ENCODE measurements at regions not wholly inside any gene's neighbourhood (a gene's known extent, or its start where the extent isn't known, plus 50 kb on each side); places are given as distances from the start of the nearest gene placed in this dataset.
A peak's percentile ranks its signal among the peaks of the same experiment; 100 is the strongest.

- peaks cover 7% of the 10 kb centered on the region for H3K4me1 Mint-ChIP-seq
- H3K27me3 Mint-ChIP-seq (ENCODE audit: insufficient read depth, low read depth, poor library complexity): peaks cover 22% of the 10 kb centered on the region
- ATAC-seq: no peak
- Histone ChIP-seq H3K27me3 (ENCODE audit: insufficient read depth) (no peaks in the 10 kb centered on the region), H3K4me2 (0 out of 2 replicates have a peak overlapping the region, but pooled peaks have one; percentile 12), H3K79me2 (replicated peaks; ENCODE audit: insufficient read depth) (no peaks in the 10 kb centered on the region), H3K36me3 (ENCODE audit: insufficient read depth) (no peaks in the 10 kb centered on the region), H3K27ac (ENCODE audit: low read depth) (no peak overlapping the region), H3K9me2 (ENCODE audit: insufficient read depth) (no peaks in the 10 kb centered on the region; the same call in 1 of the 2 replicates), H3K4me3 (no peak overlapping the region), H4K20me1 (replicated peaks; ENCODE audit: insufficient read depth) (no peaks in the 10 kb centered on the region), H2AFZ (peak overlapping the region; percentile 29; the same call in 1 of the 2 replicates), H3F3A (replicated peaks; ENCODE audit: low read depth) (no peaks in the 10 kb centered on the region; the same call in 1 of the 2 replicates), H3K4me1 (ENCODE audit: insufficient read depth) (no peaks in the 10 kb centered on the region)
- no peak for DNase-seq (ENCODE audit: low spot score)
- H3K36me3 Mint-ChIP-seq (ENCODE audit: low read depth): no peaks in the 10 kb centered on the region
- no peak overlapping the region for H3K27ac Mint-ChIP-seq
- TF ChIP-seq ZNF462 (CRISPR knock-in tag; IDR thresholded peaks at IDR 0.05): no peak
- no peak for TF ChIP-seq ZNF114 (CRISPR knock-in tag; IDR thresholded peaks at IDR 0.05)
- TF ChIP-seq, protein P1, sequence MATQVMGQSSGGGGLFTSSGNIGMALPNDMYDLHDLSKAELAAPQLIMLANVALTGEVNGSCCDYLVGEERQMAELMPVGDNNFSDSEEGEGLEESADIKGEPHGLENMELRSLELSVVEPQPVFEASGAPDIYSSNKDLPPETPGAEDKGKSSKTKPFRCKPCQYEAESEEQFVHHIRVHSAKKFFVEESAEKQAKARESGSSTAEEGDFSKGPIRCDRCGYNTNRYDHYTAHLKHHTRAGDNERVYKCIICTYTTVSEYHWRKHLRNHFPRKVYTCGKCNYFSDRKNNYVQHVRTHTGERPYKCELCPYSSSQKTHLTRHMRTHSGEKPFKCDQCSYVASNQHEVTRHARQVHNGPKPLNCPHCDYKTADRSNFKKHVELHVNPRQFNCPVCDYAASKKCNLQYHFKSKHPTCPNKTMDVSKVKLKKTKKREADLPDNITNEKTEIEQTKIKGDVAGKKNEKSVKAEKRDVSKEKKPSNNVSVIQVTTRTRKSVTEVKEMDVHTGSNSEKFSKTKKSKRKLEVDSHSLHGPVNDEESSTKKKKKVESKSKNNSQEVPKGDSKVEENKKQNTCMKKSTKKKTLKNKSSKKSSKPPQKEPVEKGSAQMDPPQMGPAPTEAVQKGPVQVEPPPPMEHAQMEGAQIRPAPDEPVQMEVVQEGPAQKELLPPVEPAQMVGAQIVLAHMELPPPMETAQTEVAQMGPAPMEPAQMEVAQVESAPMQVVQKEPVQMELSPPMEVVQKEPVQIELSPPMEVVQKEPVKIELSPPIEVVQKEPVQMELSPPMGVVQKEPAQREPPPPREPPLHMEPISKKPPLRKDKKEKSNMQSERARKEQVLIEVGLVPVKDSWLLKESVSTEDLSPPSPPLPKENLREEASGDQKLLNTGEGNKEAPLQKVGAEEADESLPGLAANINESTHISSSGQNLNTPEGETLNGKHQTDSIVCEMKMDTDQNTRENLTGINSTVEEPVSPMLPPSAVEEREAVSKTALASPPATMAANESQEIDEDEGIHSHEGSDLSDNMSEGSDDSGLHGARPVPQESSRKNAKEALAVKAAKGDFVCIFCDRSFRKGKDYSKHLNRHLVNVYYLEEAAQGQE (IDR thresholded peaks at IDR 0.05; ENCODE audit: unreplicated experiment): no peak
- no peak for TF ChIP-seq CTCF (conservative IDR thresholded peaks at IDR 0.05; ENCODE audit: low read depth in 2 of 2)
- no peak for TF ChIP-seq POLR2AphosphoS5 (IDR thresholded peaks at IDR 0.05; ENCODE audit: low read depth)
- no peak for TF ChIP-seq NANOG (IDR thresholded peaks at IDR 0.05; ENCODE audit: borderline replicate concordance)
- TF ChIP-seq EZH2 (IDR thresholded peaks at IDR 0.05; ENCODE audit: low read depth, unreplicated experiment): no peak
- TF ChIP-seq EZH2phosphoT487 (IDR thresholded peaks at IDR 0.05; ENCODE audit: unreplicated experiment): no peak
- TF ChIP-seq JUNB (IDR thresholded peaks at IDR 0.05; ENCODE audit: unreplicated experiment): no peak
- TF ChIP-seq, protein P2, sequence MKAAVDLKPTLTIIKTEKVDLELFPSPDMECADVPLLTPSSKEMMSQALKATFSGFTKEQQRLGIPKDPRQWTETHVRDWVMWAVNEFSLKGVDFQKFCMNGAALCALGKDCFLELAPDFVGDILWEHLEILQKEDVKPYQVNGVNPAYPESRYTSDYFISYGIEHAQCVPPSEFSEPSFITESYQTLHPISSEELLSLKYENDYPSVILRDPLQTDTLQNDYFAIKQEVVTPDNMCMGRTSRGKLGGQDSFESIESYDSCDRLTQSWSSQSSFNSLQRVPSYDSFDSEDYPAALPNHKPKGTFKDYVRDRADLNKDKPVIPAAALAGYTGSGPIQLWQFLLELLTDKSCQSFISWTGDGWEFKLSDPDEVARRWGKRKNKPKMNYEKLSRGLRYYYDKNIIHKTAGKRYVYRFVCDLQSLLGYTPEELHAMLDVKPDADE (IDR thresholded peaks at IDR 0.05): no peak
- TF ChIP-seq STAT1 (IDR thresholded peaks at IDR 0.05; ENCODE audit: unreplicated experiment): no peak
- TF ChIP-seq ZNF331 (CRISPR knock-in tag; IDR thresholded peaks at IDR 0.05; ENCODE audit: low read depth): no peak
- TF ChIP-seq CREB1 (CRISPR knock-in tag; IDR thresholded peaks at IDR 0.05; ENCODE audit: low read depth): no peak
- H3K9me3 Mint-ChIP-seq: peaks cover 6% of the 10 kb centered on the region; the same call in 1 of the 3 replicates
- H3K4me3 Mint-ChIP-seq: no peak overlapping the region
These were observed 77.3 kb upstream of the LARP1 start for GRCh38 chr5:154677921-154678320.
